ENCODE measurements at regions not wholly inside any gene's neighbourhood (a gene's known extent, or its start where the extent isn't known, plus 50 kb on each side); places are given as distances from the start of the nearest gene placed in this dataset.

GRCh38 chr6:51098246-51098645 lies 279.6 kb downstream of the TFAP2B start:
- TF ChIP-seq, protein P1, sequence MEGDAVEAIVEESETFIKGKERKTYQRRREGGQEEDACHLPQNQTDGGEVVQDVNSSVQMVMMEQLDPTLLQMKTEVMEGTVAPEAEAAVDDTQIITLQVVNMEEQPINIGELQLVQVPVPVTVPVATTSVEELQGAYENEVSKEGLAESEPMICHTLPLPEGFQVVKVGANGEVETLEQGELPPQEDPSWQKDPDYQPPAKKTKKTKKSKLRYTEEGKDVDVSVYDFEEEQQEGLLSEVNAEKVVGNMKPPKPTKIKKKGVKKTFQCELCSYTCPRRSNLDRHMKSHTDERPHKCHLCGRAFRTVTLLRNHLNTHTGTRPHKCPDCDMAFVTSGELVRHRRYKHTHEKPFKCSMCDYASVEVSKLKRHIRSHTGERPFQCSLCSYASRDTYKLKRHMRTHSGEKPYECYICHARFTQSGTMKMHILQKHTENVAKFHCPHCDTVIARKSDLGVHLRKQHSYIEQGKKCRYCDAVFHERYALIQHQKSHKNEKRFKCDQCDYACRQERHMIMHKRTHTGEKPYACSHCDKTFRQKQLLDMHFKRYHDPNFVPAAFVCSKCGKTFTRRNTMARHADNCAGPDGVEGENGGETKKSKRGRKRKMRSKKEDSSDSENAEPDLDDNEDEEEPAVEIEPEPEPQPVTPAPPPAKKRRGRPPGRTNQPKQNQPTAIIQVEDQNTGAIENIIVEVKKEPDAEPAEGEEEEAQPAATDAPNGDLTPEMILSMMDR (conservative IDR thresholded peaks at IDR 0.05; ENCODE audit: low read depth in 2 of 2): no peak
- TF ChIP-seq CREB1 (CRISPR knock-in tag; IDR thresholded peaks at IDR 0.05; ENCODE audit: low read depth): no peak
- no peak for TF ChIP-seq EZH2phosphoT487 (IDR thresholded peaks at IDR 0.05; ENCODE audit: unreplicated experiment)
- TF ChIP-seq, protein P2, sequence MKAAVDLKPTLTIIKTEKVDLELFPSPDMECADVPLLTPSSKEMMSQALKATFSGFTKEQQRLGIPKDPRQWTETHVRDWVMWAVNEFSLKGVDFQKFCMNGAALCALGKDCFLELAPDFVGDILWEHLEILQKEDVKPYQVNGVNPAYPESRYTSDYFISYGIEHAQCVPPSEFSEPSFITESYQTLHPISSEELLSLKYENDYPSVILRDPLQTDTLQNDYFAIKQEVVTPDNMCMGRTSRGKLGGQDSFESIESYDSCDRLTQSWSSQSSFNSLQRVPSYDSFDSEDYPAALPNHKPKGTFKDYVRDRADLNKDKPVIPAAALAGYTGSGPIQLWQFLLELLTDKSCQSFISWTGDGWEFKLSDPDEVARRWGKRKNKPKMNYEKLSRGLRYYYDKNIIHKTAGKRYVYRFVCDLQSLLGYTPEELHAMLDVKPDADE (IDR thresholded peaks at IDR 0.05): no peak
- no peak for TF ChIP-seq REST (IDR thresholded peaks at IDR 0.05; ENCODE audit: unreplicated experiment)
